IPS-NIHi7 (cell line): ENCODE measurements at regions not wholly inside any gene's neighbourhood (a gene's known extent, or its start where the extent isn't known, plus 50 kb on each side); places are given as distances from the start of the nearest gene placed in this dataset.
A peak's percentile ranks its signal among the peaks of the same experiment; 100 is the strongest.
"Not testable (repeated sequence)": the region's sequence is repeated elsewhere in the genome, so short reads cannot be mapped to it uniquely, and the experiment has no call there.

ENCODE experiments used
- DNase-seq: peaks from one replicate; pipeline ENCODE4 v3.0.0; 2012; ENCODE audit warnings: mixed read lengths; ENCODE audit errors: extremely low spot score

GRCh38 chr6:4655196-4656025 lies 120.8 kb upstream of the CDYL start:
- no peak for DNase-seq

GRCh38 chr6:4653141-4653540 lies 123.1 kb upstream of the CDYL start:
- no peak for DNase-seq

DNA sequence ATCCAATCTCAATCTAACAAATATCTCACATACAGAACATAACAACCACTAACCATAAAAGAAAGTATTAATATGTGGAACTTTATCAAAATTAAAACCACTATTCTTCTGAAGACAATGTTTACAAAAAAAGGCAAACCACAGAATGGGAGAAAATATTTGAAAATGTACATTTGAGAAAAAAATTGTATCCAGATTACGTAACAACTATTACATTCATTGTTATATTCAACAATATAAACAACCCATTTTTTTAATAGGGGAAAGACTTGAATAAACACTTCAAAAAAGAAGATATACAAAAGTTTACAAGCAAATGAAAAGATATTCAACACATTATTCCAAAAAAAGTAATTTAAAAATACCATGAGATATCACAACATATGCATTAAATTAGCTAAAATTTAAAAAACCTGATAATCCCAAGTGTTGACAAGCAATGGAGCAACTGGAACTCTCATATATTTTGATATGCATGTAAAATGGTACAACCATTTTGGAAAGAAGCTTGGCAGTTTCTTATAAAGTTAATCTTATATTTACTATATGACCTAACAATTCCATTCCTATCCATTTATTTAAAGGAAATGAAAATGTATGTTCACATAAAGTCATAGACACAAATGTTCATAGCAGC lies 124.3 kb upstream of the CDYL start:
- no peak for DNase-seq

DNA sequence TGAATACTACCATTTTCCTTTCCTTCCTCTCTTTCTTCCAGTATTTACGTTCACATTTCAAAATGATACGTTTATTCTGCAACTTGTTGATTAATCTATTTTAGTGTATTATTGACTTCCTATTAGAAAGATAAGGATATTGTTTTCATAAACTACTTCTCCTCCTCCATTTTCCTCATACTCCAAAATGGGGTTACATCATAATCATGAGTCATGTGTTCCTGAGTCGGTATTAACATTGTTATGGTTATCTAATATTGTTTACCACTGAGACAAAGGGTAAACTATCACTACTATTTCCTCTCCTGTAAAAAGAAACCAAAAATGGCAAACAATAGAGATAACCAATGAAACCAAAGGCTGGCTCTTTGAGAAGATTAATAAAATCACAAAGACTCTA lies 126.5 kb upstream of the CDYL start:
- DNase-seq = no peak

- DNase-seq = peak; percentile 93
Observed at GRCh38 chr6:4647414-4648365, 128.5 kb upstream of the CDYL start.

DNA sequence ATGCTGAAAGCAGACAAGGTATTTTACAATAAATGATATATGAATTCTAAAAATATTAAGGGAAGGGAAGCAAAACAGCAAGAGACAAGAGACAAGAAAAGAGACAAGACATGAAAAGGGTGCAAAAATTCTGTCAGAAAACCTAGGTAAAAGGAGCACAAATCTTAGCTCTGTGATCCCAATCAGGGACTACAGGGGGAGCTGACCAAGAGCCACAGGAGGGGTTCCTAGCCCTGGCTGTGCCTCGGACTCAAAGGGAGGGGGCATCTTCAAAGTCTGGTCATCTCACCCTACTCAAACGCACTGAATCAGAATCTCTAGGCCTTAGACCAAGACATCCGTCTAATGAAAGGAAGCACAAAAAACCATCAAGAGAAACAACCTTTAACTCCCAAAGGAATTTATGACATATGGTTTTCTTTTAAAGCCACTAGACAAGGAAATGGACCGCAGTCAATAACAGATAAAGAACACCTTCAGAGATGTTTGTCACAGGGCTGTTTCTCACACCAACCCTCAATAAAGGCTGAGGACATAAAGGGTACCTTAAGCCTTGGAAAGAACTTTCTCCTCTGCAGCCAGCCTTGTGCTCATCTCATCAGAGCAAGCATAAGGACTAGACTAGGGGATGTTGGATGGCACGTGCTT lies 130.4 kb upstream of the CDYL start:
- DNase-seq = peak; percentile 77

GRCh38 chr6:4644996-4645395 lies 131.2 kb upstream of the CDYL start:
- no peak for DNase-seq

- DNase-seq = no peak
Observed at GRCh38 chr6:4641461-4641860, 134.7 kb upstream of the CDYL start.

DNA sequence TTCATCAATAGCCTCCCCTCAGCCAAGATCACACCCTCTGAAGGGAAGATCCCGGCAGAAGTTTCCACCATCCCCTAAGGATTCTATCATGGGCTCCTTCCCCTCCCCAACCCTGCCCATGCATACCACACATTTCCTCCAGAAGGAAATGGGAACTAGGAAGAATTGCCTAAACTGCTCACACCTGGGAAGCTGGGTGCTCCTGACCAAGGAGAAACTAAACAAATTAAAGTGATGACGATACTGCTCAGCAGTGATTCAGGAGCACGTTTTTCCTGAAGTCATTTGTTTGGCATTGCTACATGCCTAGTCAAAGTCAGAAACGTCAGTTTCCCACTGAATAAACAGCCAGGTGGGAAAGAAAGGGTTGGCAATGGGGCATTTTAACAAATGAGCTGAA lies 136.1 kb upstream of the CDYL start:
- no peak for DNase-seq

DNA sequence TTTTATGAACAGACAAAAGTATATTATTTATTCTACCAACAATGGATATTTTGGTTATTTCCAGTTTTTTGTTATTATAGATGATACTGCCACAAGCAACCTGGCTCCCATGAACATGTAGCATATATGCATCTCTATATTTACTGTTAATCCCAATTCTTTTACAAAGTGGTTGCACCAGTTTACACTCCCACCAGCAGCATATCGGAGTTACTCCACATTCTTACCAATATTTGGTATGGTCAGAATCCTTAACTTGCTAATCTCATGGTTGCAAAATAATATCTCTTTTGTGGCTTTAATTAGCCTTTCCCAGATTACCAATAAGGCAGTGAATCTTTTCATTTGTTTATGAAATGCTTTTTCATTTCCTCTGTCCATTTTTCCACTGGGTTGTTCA lies 137.6 kb upstream of the CDYL start:
- no peak for DNase-seq

GRCh38 chr6:4637691-4638433 lies 138.3 kb upstream of the CDYL start:
- DNase-seq = no peak

DNA sequence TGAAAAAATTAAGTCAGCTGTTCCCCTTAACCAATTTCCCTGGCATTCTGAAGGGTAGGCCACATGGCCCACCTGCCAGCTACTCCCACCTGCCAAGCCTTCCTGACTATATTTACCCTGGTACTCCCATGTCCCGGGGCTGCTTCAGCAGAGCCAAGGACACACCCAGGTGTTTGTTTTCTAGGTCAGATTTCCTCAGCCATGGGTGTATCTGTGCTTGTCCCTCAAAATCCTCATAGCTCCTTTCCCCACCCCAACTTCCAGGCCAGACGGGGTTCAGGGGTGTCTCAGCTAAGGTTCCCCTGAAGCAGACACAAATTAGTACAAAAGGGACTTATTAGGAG lies 139.4 kb upstream of the CDYL start:
- DNase-seq = no peak

- DNase-seq = no peak
Observed at GRCh38 chr6:4636191-4636880, 139.9 kb upstream of the CDYL start.

- DNase-seq = no peak
Observed at GRCh38 chr6:4635666-4636065, 140.5 kb upstream of the CDYL start.

DNA sequence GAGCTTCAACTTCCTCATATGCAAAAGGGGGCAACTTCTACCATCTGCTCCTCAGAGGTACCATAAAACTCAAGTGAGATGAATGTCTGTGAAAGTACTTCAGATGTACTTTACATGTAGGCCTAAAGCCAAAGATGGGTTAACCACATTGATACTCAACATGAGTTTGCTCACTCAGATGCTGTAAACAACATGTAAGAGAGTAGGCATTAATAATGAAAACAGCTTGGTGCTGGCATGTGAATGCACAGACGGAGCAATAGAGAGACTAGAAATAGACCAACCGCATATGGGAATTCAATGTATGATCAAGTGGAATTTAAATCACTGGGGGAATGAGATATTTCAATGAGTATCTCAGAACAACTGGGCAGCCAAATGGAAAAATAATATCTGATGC lies 143.8 kb upstream of the CDYL start:
- DNase-seq = no peak

- DNase-seq = not testable (repeated sequence)
Observed at GRCh38 chr6:4629789-4630188, 146.4 kb upstream of the CDYL start.

DNA sequence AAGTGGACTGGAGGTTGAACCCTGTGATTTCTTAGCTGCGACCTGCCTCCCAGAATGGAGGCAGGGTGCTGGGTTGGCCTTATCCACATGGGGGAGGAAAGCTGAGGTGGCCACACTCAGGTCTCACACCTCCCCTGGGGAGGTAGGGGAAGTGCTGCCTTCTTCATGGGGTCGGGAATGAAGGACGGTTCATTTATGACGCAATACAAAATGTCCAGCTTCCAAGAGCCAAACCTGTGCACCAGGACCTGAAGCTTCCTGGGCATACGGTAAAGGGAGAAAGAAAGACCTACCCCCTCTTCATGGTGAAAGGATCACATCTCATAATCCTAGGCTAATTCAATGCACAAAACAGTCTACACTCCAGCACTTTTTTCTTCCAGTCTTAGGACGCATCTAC lies 150.6 kb upstream of the CDYL start:
- no peak for DNase-seq

- DNase-seq = no peak
Observed at GRCh38 chr6:4624726-4625125, 151.5 kb upstream of the CDYL start.

- DNase-seq = no peak
Observed at GRCh38 chr6:4620284-4621151, 155.7 kb upstream of the CDYL start.

DNA sequence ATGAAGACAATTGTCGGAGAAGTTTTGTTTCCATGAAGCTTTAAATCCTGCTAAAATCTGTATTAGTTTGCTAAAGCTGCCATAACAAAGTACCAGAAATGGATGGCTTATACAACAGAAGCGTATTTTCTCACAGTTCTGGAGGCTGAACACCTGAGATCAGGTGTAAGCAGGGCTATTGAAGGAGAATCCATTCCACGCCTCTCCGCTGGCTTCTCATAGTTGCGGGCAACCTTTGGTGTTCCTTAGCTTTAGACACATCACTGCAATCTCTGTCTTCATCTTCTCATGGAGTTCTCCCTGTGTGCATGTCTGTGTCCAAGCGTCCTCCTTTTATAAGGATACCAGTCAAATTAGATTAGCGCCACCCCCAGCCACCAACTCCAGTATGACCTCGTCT lies 159.9 kb upstream of the CDYL start:
- DNase-seq = no peak
